Neural cell (in vitro differentiated cells): ENCODE measurements at regions not wholly inside any gene's neighbourhood (a gene's known extent, or its start where the extent isn't known, plus 50 kb on each side); places are given as distances from the start of the nearest gene placed in this dataset.

Experiments
- H2AFZ ChIP-seq: fragments of 200-600, 300-800 bp; sonication (generic), shearing (Covaris generic); 2 replicates; pipeline ENCODE4 v1.6.0; 2014; ENCODE audit warnings: low read depth, mild to moderate bottlenecking, antibody characterized with exemption, low read length, moderate library complexity
- H3F3A ChIP-seq: fragments of 200-600 bp; shearing (Covaris generic); 2 replicates; pipeline ENCODE4 v1.6.1; 2016; ENCODE audit warnings: mild to moderate bottlenecking, moderate library complexity, mixed read lengths, antibody characterized with exemption, low read length; ENCODE audit not compliant: insufficient read depth, poor library complexity, severe bottlenecking
- H3K27ac ChIP-seq: fragments of 200-600, 300-800 bp; sonication (generic), shearing (Covaris generic); 2 replicates; pipeline ENCODE4 v1.5.1; 2014; ENCODE audit warnings: mild to moderate bottlenecking, low read length, moderate library complexity
- H3K27me3 ChIP-seq: fragments of 300-800, 200-600 bp; sonication (generic), shearing (Covaris generic); 2 replicates; pipeline ENCODE4 v1.6.0; 2014; ENCODE audit warnings: mild to moderate bottlenecking, low read depth, low read length, moderate library complexity; ENCODE audit not compliant: insufficient read depth
- H3K36me3 ChIP-seq: fragments of 300-800, 200-600 bp; sonication (generic), shearing (Covaris generic); 2 replicates; pipeline ENCODE4 v1.5.1; 2014; ENCODE audit warnings: mild to moderate bottlenecking, antibody characterized with exemption, low read length, moderate library complexity; ENCODE audit not compliant: insufficient read depth
- H3K4me2 ChIP-seq: fragments of 300-800, 200-600 bp; sonication (generic), shearing (Covaris generic); 2 replicates; pipeline ENCODE4 v1.6.0; 2014; ENCODE audit warnings: mild to moderate bottlenecking, low read length
- H3K4me3 ChIP-seq: fragments of 300-800, 200-600 bp; sonication (generic), shearing (Covaris generic); 2 replicates; pipeline ENCODE4 v1.5.1; 2014; ENCODE audit warnings: mild to moderate bottlenecking, low read length, moderate library complexity
- H3K79me2 ChIP-seq: fragments of 200-600 bp; shearing (Covaris generic); replicated peaks from 2 replicates; pipeline ENCODE4 v1.6.0; 2014; ENCODE audit warnings: mild to moderate bottlenecking, low read length, moderate library complexity; ENCODE audit not compliant: insufficient read depth
- H3K9ac ChIP-seq: fragments of 300-800, 200-600 bp; sonication (generic), shearing (Covaris generic); 2 replicates; pipeline ENCODE4 v1.6.1; 2016; ENCODE audit warnings: mild to moderate bottlenecking, low read length, mixed read lengths
- H3K9me2 ChIP-seq: fragments of 200-600 bp; shearing (Covaris generic); 2 replicates; pipeline ENCODE4 v1.6.1; 2016; ENCODE audit warnings: mild to moderate bottlenecking, low read length, mixed read lengths; ENCODE audit not compliant: insufficient read depth
- H3K9me3 ChIP-seq: fragments of 200-600, 300-800 bp; sonication (generic), shearing (Covaris generic); 2 replicates; pipeline ENCODE4 v1.6.1; 2016; ENCODE audit warnings: mild to moderate bottlenecking, mixed run types, low read length, moderate library complexity, mixed read lengths
- H4K20me1 ChIP-seq: fragments of 200-600 bp; shearing (Covaris generic); 2 replicates; pipeline ENCODE4 v1.6.1; 2016; ENCODE audit warnings: mild to moderate bottlenecking, mixed run types; ENCODE audit not compliant: insufficient read depth
- CTCF ChIP-seq: fragments of 450-650 bp; IDR thresholded peaks from 2 replicates; pipeline ENCODE4 v1.5.1; 2014; ENCODE audit warnings: antibody characterized with exemption, mild to moderate bottlenecking, moderate library complexity; ENCODE audit not compliant: poor library complexity, severe bottlenecking
- EP300 ChIP-seq: fragments of 450-650 bp; conservative IDR thresholded peaks from 2 replicates; pipeline ENCODE4 v1.6.1; 2014; ENCODE audit warnings: antibody characterized with exemption, mild to moderate bottlenecking, moderate library complexity; ENCODE audit not compliant: poor library complexity, severe bottlenecking
- EZH2 ChIP-seq: fragments of 200-600, 300-800 bp; shearing (Covaris generic), sonication (generic); IDR thresholded peaks from 2 replicates; pipeline ENCODE4 v1.6.1; 2014; ENCODE audit warnings: antibody characterized with exemption, low read length, borderline replicate concordance, mild to moderate bottlenecking; ENCODE audit not compliant: insufficient read depth, poor library complexity, severe bottlenecking
- MXI1 ChIP-seq: fragments of 450-650 bp; conservative IDR thresholded peaks from 2 replicates; pipeline ENCODE4 v1.6.1; 2014; ENCODE audit warnings: antibody characterized with exemption, mild to moderate bottlenecking; ENCODE audit not compliant: poor library complexity, severe bottlenecking
- POLR2AphosphoS5 ChIP-seq: IDR thresholded peaks from 2 replicates; pipeline ENCODE4 v1.6.1; 2012
- RAD21 ChIP-seq: fragments of 450-650 bp; conservative IDR thresholded peaks from 2 replicates; pipeline ENCODE4 v1.6.1; 2014; ENCODE audit warnings: antibody characterized with exemption, mild to moderate bottlenecking, moderate library complexity
- REST ChIP-seq: IDR thresholded peaks from 2 replicates; pipeline ENCODE4 v1.6.1; 2012; ENCODE audit warnings: borderline replicate concordance
- SMC3 ChIP-seq: fragments of 450-650 bp; conservative IDR thresholded peaks from 2 replicates; pipeline ENCODE4 v1.6.1; 2014; ENCODE audit warnings: antibody characterized with exemption, mild to moderate bottlenecking, moderate library complexity; ENCODE audit not compliant: poor library complexity
- TAF1 ChIP-seq: IDR thresholded peaks from 2 replicates; pipeline ENCODE4 v1.6.1; 2012; ENCODE audit warnings: low read depth

- Histone ChIP-seq H3K27ac (no peak overlapping the region), H3K4me3 (no peak overlapping the region), H3K79me2 (no peaks in the 10 kb centered on the region), H3K9me3 (no peaks in the 10 kb centered on the region), H3F3A (no peaks in the 10 kb centered on the region), H3K36me3 (no peaks in the 10 kb centered on the region), H3K9me2 (no peaks in the 10 kb centered on the region), H3K9ac (no peak overlapping the region), H4K20me1 (no peaks in the 10 kb centered on the region), H3K27me3 (no peaks in the 10 kb centered on the region), H2AFZ (no peak overlapping the region), H3K4me2 (no peak overlapping the region)
- TF ChIP-seq EP300, result no peak
- no peak for TF ChIP-seq TAF1
- no peak for TF ChIP-seq RAD21
- no peak for TF ChIP-seq CTCF
- no peak for TF ChIP-seq POLR2AphosphoS5
These were observed 100.9 kb downstream of the MAGEB17 start for GRCh38 chrX:16268206-16268605.

GRCh38 chrX:16278927-16279326 is 111.6 kb downstream of the MAGEB17 start:
- Histone ChIP-seq H3K27ac (no peak overlapping the region), H3F3A (no peaks in the 10 kb centered on the region), H3K9ac (no peak overlapping the region), H3K27me3 (no peaks in the 10 kb centered on the region), H3K36me3 (no peaks in the 10 kb centered on the region), H3K4me2 (no peak overlapping the region), H3K9me3 (no peaks in the 10 kb centered on the region), H2AFZ (no peak overlapping the region), H3K9me2 (no peaks in the 10 kb centered on the region), H4K20me1 (no peaks in the 10 kb centered on the region), H3K79me2 (no peaks in the 10 kb centered on the region), H3K4me3 (no peak overlapping the region)
- TF ChIP-seq EZH2 (no peak), REST (no peak), POLR2AphosphoS5 (no peak), MXI1 (no peak), RAD21 (no peak), TAF1 (no peak), SMC3 (no peak), CTCF (no peak), EP300 (no peak)
